GM12878 (cell line): ENCODE measurements at regions not wholly inside any gene's neighbourhood (a gene's known extent, or its start where the extent isn't known, plus 50 kb on each side); places are given as distances from the start of the nearest gene placed in this dataset.

ENCODE experiments used
- ATF7 ChIP-seq: fragments of 450-650 bp; IDR thresholded peaks from 2 replicates; pipeline ENCODE4 v1.6.1; 2016; ENCODE audit warnings: low read depth, mild to moderate bottlenecking
- CBX3 ChIP-seq: fragments of 200-600 bp; sonication (generic); IDR thresholded peaks from 2 replicates; pipeline ENCODE4 v1.6.1; 2016; ENCODE audit warnings: low read depth, borderline replicate concordance
- ETV6 ChIP-seq, 2 experiments: fragments of 450-650 bp in 1 of 2; IDR thresholded peaks in 1 of 2; conservative IDR thresholded peaks in 1 of 2; 2 replicates each; pipeline ENCODE4 v1.6.1; 2014; ENCODE audit warnings: antibody characterized with exemption in 1 of 2, borderline replicate concordance in 1 of 2, low read depth in 1 of 2, mild to moderate bottlenecking in 1 of 2, moderate library complexity in 1 of 2
- POLR2A ChIP-seq: IDR thresholded peaks from 2 replicates; pipeline ENCODE4 v1.6.1; 2011; ENCODE audit warnings: low read depth, mild to moderate bottlenecking, low read length
- SPI1 ChIP-seq: IDR thresholded peaks from 2 replicates; pipeline ENCODE4 v1.6.1; 2011; ENCODE audit warnings: low read depth, mild to moderate bottlenecking, low read length, moderate library complexity, borderline replicate concordance; ENCODE audit not compliant: insufficient read depth
- TF ChIP-seq, protein P1 (sequence below), 3 experiments: IDR thresholded peaks in 2 of 3; conservative IDR thresholded peaks in 1 of 3; 2 replicates each; pipeline ENCODE4 v1.5.1; 2011; ENCODE audit warnings: low read depth in 3 of 3, low read length in 3 of 3, mild to moderate bottlenecking in 3 of 3, control low read depth in 2 of 3, moderate library complexity in 2 of 3, inconsistent platforms in 1 of 3, mixed read lengths in 1 of 3; ENCODE audit not compliant: control insufficient read depth in 2 of 3, insufficient read depth in 1 of 3; ENCODE audit errors: extremely low read depth in 1 of 3
- TF ChIP-seq, protein P2 (sequence below): IDR thresholded peaks from 2 replicates; pipeline ENCODE4 v1.6.1; 2011; ENCODE audit warnings: low read depth, mild to moderate bottlenecking, low read length, moderate library complexity, borderline replicate concordance; ENCODE audit errors: extremely low read depth

DNA sequence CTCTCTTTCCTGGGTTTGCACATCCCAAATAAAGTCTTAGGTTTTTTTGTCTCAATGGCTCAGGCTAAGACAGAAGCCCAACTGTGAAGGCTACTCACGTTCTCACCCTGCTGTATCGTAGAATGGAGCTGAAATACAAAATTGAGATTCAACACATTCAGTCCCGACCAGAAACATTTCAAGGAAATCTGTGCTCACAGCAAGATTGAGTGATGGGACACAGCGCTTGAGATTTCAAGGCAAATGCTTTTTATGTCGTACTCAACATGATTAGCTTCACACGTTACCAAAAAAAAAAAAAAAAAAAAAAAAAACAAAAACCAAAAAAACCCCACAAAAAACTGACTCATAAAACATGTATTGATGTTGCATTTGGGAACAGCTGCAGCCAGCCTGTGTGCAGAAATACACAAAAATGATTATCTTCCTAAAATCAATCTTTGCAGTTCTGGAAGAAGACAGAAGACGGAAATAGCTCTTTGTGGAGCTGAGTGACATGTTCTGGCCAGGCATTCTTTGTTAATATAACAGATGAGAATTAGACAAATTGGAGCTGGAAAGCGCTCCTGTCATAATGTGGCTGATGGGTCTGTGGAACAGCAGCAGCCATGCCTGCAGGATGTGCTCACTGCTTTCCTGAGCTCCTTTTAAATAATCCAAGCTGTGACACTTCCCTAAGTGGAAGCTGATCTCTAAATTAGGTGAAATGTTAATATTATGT is 453.2 kb downstream of the LPIN1 start:
- TF ChIP-seq SPI1 (no peak), POLR2A (no peak), ETV6 (conservative IDR thresholded peaks at IDR 0.05 in 1 of 2, IDR thresholded peaks at IDR 0.05 in 1 of 2; ENCODE audit: borderline replicate concordance in 1 of 2, low read depth in 1 of 2) (no peak), CBX3 (no peak), ATF7 (no peak)
- TF ChIP-seq, protein P1, sequence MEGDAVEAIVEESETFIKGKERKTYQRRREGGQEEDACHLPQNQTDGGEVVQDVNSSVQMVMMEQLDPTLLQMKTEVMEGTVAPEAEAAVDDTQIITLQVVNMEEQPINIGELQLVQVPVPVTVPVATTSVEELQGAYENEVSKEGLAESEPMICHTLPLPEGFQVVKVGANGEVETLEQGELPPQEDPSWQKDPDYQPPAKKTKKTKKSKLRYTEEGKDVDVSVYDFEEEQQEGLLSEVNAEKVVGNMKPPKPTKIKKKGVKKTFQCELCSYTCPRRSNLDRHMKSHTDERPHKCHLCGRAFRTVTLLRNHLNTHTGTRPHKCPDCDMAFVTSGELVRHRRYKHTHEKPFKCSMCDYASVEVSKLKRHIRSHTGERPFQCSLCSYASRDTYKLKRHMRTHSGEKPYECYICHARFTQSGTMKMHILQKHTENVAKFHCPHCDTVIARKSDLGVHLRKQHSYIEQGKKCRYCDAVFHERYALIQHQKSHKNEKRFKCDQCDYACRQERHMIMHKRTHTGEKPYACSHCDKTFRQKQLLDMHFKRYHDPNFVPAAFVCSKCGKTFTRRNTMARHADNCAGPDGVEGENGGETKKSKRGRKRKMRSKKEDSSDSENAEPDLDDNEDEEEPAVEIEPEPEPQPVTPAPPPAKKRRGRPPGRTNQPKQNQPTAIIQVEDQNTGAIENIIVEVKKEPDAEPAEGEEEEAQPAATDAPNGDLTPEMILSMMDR (IDR thresholded peaks at IDR 0.05 in 2 of 3, conservative IDR thresholded peaks at IDR 0.05 in 1 of 3; ENCODE audit: control insufficient read depth in 2 of 3, extremely low read depth in 1 of 3, insufficient read depth in 1 of 3, low read depth in 3 of 3, low read length in 3 of 3), result no peak
- TF ChIP-seq, protein P2, sequence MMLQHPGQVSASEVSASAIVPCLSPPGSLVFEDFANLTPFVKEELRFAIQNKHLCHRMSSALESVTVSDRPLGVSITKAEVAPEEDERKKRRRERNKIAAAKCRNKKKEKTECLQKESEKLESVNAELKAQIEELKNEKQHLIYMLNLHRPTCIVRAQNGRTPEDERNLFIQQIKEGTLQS, result no peak
